GM21526 (cell line): ENCODE measurements at regions not wholly inside any gene's neighbourhood (a gene's known extent, or its start where the extent isn't known, plus 50 kb on each side); places are given as distances from the start of the nearest gene placed in this dataset.

ENCODE experiments used
- ATAC-seq: cut with Tn5 transposase; IDR thresholded peaks from one replicate; pipeline ENCODE4 v1.9.1; 2021; ENCODE audit warnings: moderate library complexity; ENCODE audit not compliant: unreplicated experiment, low FRiP score

DNA sequence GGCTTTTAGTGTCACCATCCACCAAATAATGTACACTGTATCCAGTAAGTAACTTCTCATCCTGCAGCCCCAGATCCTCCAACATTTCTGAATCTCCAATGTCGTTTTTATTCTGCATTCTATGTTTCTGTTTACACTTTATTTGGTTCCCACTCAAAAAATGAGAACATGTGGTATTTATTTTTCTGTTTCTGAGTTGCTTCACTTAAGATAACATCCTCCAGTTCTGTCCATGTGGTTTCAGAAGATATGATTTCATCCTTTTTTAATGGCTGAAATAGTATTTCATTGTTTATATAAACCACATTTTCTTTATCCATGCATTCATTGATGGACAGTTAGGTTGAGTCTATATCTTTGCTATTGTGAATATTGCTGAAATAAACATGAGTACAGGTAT lies 677.3 kb upstream of the FTMT start:
- no peak for ATAC-seq

GRCh38 chr5:121175986-121176385 lies 675.7 kb upstream of the FTMT start:
- ATAC-seq, result no peak

DNA sequence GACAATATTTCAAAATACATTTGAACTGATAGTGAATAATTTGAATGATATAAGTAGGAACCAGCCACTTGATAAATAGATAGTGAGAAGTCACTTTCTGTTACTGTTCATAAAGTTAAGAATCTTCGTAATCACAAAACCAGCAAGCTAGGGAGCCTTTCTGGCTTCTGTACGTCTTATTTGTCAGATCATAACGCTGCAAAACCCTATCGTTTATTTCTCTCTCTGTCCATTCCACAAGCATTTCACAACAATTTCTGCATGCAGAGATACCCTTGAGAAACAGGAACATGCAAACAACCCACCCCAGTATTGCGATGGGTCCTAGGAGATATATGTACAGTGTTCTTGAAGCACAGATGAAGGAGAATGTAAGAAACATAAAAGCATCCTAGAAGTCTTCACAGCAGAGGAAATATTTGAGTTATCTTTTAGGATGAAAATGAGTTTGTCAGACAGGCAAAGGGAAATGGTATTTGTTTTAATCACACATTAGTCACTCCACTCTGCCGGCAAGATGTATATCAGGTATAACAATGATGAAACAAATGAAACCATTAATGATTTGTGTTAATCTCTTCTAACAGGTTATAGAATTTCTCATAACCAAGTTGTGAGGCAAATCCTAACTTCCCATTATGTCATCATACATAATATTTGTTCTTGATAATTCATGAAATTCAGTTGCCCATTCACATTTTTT lies 668.7 kb upstream of the FTMT start:
- no peak for ATAC-seq

DNA sequence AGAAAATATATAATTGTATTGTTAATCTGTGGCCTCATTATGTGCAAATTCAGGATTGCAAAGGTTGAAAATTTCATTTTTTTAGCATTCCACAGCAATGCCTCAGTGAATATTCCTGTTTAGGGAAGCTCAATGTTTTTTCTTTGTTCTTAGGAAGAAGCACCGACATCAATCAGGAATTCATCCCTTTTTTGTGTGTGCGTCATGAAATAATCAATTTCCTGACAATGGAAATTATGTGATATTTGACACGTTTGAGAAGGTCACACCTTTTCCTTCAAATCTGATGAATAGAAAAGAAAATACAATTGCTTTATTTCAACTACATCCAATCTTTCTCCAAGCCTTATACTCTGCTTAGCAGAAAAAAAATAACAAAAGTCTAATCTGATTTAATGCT lies 662.8 kb upstream of the FTMT start:
- ATAC-seq, result no peak

- no peak for ATAC-seq
Observed at GRCh38 chr5:121189342-121190305, 662.1 kb upstream of the FTMT start.

GRCh38 chr5:121199216-121199999 lies 652.3 kb upstream of the FTMT start:
- no peak for ATAC-seq

- ATAC-seq, result no peak
Observed at GRCh38 chr5:121218086-121218485, 633.6 kb upstream of the FTMT start.

GRCh38 chr5:121221483-121221882 lies 630.2 kb upstream of the FTMT start:
- no peak for ATAC-seq

DNA sequence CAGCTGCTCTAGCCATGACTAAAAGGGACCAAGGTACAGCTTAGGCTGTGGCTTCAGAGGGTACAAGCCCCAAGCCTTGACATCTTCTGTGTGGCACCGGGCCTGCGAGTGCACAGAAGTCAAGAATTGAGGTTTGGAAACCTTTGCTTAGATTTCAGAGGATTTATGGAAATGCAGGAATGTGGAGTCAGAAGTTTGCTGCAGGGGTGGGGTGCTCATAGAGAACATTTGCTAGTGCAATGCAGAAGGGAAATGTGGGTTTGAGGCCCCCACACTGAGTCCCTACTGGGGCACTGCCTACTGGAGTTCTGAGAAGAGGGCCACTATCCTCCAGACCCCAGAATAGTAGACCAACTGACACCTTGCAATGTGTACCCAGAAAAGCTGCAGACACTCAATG lies 624.9 kb upstream of the FTMT start:
- ATAC-seq, result no peak

GRCh38 chr5:121239951-121240350 lies 611.7 kb upstream of the FTMT start:
- ATAC-seq, result no peak

DNA sequence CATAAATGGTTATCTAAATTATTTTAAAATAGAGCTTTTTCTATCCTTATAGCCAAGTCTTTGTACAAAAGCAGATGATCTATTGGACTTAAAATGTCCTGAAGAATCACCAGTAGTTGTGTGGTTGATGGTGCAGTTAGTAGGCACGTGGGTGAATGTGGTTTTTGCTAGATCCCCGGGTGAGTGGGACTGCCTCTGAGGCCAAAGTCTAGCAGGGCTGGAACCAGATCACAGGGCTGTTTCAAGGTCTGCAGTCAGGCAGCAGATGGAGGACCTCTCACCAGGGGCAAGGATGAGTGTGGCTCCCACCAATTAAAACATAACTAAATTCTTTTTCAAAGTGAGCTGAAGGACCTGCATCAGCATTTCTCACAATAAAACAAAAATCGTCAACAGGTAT lies 604.7 kb upstream of the FTMT start:
- ATAC-seq, result no peak

DNA sequence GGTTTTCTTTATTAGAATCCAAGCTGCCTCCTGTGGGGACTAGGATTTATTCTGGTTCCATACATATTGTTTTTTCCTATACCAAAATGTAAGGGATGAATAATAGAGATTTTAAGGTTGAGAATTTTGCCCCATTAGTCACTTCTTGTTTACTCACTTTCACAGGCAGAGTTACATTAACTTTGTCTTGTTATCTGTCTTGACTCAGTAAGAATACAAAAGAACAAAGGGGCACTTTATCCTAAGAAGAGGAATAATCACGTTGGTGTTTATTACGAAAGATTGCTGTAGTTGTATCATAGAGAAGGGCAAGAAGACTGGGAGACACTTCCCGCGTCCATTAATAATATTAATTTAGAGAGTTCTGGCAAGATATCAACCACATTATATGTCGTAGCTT lies 599.7 kb upstream of the FTMT start:
- ATAC-seq, result no peak

DNA sequence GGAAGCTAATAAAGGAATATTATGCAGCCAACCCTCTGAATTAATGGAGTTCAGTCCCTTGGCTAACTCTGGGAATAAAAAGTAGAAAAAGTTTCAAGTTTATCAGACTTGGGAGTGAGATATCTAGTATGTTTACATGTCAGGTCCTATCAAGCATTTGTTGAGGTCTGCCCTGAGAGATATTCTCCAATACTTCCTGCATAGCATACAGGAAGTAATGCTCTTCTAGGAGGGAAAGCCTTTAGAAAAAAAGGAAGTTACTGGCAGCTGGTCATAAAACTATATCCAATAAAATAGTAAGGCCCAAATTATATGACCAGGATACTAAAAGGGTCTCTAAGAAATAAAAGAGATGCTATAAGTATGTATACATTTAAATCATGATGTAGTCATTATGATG lies 594.1 kb upstream of the FTMT start:
- ATAC-seq, result no peak

DNA sequence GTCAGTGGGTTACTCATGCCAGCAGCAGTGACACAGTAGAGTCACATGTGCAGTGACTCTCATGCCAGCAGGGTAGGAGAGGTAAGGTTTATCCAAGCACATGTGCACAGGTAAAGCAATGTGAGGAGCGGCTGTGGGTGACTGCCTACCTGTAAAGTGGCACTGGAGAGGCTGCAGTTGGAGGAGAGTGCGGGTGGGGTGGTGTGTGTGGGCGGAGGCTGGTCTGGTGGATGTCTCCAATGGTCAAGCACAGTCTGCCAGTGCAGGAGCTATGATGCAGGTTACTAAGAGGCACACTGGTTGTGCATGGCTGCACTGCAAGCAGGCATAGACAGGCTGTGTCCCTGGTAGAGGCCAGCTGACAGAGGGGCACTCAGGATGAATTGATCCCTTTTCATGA lies 588.2 kb upstream of the FTMT start:
- ATAC-seq, result no peak

- ATAC-seq, result no peak
Observed at GRCh38 chr5:121264605-121265004, 587.1 kb upstream of the FTMT start.

DNA sequence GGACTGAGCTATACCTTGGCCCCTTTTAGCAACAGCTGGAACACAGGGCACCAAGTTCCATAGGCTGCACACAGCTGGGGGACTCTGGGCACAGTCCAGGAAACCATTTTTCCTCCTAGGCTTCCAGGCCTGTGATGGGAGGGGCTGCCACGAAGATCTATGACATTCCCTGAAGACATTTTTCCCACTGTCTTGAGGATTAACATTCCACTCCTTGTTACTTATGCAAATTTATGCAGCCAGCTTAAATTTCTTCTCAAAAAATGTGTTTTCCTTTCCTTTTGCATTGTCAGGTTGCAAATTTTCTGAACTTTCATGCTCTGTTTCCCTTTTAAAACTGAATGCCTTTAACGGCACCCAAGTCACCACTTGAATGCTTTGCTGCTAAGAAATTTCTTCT lies 580.1 kb upstream of the FTMT start:
- no peak for ATAC-seq

DNA sequence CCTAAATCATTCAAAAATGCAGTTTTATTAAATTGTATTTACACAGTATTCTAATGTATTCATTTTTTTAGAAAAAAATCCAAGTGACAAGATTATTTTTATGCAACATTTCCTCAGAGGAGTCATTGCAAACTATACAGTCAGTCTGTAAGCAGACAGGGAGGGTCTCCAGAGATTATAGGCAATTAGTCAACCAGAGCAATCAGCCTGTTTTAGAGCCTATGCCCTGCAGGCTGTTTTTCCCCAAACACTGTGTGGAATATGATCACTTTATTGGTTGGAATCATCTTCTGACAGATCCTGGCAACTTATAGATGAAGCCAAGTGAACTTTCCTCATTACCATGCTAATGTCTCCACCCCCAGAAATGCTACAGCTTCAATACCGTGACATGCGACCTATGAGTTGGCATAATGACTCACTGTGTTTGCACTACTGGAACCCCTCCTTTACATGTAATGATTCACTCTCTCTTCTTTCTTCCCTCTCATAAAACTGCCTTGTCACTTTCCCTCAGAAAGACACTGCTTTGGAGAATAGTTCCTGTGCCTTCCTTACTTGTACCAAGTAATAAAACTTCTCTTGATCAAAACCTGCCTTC lies 577.7 kb upstream of the FTMT start:
- ATAC-seq, result no peak

DNA sequence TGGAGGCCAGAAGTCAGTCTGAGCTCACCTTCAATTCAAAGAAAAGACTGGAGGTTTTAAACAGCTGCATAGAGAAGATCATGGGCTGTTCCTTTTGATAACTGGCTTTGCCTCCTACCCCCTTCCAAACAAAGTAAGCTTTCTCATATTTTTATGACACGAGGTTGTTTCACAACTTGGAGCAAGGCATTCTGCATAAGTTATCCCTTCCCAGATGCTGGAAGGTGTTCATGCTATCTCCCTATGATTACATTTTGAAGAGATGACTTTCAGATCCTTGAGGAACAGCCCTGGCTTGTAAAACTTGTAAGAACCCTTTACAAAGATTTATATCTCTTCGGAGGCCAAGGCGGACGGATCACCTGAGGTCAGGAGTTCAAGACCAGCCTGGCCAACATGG lies 571.9 kb upstream of the FTMT start:
- no peak for ATAC-seq

DNA sequence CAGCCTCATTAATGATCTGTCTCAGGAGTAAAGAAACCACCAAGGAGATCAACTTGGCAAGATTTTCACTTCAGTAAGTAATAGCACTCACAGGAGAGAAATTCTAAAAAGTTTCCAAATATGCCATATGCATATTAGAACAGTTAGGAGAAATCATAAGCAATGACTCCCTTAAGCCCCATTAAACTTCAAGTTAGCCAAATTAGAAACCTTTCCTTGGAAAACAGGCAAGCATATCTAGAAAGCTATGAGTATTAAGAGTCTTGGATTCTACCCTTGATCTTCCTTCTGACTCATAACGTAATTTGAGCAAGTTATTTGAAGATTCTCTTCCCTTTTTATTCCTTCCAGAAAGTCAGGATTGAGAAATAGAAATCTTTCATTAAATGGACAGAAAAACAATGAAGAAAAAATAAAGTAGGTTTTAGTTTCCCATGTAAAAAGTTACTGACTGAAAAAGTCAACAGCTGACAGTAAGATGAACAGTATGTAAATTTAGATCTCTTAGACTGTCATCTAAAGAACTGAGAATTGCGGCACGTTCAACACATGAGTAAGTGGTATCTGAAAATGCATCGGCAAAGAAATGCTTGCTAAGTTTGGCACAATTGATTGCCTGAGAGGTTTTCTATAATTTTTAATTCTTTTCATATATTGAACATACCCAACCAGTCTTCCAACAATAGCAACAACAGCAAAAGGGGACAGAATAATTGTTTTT lies 565.7 kb upstream of the FTMT start:
- no peak for ATAC-seq

GRCh38 chr5:121288781-121289180 lies 562.9 kb upstream of the FTMT start:
- no peak for ATAC-seq
